NCI-H446 (cell line): ENCODE measurements at regions not wholly inside any gene's neighbourhood (a gene's known extent, or its start where the extent isn't known, plus 50 kb on each side); places are given as distances from the start of the nearest gene placed in this dataset.
"Not testable (repeated sequence)": the region's sequence is repeated elsewhere in the genome, so short reads cannot be mapped to it uniquely, and the experiment has no call there.

Source experiments
- DNase-seq, 2 experiments: peaks; one replicate each; lab custom pipeline; 2025; lab: John Stamatoyannopoulos, UW

GRCh38 chr14:34097644-34098043, 146.8 kb upstream of the EGLN3 start:
- no peak for DNase-seq

DNA sequence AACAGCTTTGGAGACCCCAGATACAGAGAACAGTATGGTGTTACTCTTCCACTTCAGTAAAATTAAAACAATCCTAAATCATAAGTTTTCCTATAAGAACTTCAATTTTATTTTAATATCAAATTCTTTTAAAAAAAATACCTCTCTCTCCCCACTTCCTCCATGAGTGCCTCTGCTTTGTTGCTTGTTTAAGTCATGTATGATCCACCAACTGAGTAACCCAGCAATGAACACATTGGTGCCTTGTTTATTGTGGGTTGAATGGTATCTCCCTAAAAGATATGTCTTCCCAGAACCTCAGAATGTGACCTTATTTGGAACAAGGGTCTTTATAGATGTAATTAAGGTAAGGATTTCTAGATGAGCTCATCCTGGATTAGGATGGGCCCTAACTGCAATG, 143.5 kb upstream of the EGLN3 start:
- DNase-seq: no peak

DNA sequence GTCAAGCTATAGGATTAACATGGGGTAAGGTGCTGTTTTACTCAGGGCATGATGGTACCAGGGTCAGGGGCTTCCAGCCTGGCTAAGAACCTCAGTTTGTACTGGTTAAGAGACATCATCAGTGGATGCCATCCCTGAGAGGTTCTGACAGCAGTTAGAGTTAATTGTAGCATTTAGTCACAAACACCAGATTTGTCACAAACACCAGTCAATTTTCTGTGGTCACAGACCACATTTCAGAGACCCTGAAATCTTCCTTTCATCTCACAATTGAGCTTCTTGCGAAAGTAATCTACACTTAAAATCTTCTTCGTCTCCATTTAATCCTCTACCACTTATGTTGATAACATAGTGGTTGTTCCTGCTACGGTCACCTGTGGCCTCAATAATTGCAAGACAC, 143.0 kb upstream of the EGLN3 start:
- DNase-seq: no peak

- no peak for DNase-seq
Observed at GRCh38 chr14:34090451-34090850, 139.6 kb upstream of the EGLN3 start.

DNA sequence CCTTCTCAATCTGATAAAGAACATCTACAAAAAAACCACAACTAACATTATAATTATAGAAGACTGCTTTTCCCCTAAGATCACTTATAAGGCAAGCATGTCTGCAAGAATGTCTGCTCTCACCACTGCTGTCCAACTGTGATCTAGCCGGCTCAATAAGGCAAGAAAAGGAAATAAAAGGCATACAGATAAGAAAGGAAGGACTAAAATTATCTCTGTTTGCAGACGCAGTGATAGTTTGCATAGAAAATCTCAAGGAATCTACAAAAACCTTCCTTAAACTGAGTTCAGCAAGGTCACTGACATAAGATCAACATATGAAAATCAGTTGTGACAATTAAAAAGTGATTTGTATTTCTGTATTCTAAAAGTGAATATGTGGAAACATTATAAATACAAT, 138.0 kb upstream of the EGLN3 start:
- DNase-seq: no peak

DNA sequence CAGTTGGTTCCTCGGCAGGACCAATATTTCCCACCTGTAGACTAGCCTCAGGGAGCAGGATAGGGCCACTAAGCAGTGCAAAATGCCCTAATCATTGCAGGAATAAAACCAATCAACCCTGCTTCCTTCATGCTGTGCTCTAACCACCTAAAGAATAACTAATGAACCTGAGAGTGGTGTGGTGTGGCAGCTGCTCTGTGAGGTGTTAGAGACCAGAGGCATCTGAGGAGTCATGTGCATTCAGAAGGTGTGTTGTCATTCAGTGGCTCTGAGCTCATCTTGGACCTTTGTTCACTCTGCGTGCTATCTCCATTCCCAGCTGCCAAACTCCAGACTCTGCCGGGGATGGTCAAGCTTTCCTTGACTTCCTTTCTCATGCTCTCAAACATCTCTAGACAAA, 136.7 kb upstream of the EGLN3 start:
- no peak for DNase-seq

DNA sequence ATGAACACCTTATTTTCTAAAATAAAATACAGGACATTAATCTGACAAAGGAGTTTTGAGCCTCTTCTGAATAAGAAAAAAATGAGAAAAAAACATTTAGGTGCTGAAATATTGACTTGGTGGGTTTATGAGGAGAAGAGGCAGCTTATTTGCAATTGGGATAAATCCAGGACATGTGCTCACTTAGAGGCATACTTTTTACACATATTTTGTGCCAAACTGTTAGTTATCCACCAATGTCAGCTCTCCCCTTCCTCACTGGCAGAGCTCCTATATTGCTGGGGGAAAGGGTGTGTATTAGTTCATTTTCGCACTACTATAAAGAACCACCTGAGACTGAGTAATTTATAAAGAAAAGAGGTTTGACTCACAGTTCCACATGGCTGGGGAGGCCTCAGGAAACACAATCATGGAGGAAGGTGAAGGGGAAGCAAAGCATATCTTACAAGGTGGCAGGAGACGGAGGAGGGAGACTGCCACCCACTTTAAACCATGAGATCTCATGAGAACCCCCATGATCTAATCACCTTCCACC, 135.4 kb upstream of the EGLN3 start:
- no peak for DNase-seq

GRCh38 chr14:34085695-34086094, 134.8 kb upstream of the EGLN3 start:
- DNase-seq: no peak

DNA sequence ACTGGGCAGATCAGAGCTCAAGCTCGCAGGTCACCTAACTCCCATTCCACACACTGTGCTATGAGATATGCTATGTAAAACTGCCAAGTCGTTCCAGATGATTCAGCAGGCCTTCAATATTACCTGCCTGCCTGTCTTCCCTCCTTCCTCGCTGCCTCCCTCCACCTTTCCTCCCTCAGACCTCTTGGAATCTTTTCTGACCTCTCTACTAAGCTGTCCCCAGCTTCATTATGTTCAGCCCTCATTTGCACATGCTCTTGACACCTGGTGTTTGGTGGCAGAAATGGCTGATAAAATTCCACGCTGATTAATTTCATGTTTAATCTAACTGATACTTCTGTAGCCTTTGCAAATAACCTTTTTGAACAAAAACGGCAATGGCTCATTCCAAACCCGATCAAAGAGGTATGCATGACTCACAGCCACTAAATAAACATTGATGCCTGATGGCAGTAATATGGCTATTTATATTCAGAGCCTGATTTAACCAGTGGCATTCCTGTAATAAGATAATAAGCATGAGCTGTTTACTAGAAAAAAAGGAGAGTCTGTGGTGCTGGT, 130.8 kb upstream of the EGLN3 start:
- peak in 1 of 2 experiments; percentile 41 for DNase-seq

DNA sequence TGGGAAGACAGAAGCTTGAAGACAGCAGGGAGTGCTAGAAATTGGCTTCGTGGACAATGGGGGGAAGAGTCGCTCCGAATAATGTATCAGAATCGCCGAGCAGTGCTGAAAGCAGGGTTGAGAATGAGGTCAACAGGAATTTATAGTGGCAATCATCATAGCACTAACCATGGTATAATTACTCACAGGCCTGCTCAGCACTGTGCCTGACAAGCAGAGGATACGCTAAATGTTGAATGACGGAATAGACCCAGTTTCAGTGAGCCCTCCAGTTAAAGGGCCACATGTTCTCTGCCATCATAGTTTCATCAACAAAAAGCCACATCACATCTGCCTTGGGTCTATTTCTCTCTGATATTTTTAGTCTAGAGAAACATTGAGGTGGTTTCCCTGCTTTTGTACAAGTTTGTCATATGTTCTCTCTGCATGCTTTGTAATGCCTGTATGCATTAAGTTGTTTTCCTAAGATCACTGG, 130.3 kb upstream of the EGLN3 start:
- DNase-seq: no peak

DNA sequence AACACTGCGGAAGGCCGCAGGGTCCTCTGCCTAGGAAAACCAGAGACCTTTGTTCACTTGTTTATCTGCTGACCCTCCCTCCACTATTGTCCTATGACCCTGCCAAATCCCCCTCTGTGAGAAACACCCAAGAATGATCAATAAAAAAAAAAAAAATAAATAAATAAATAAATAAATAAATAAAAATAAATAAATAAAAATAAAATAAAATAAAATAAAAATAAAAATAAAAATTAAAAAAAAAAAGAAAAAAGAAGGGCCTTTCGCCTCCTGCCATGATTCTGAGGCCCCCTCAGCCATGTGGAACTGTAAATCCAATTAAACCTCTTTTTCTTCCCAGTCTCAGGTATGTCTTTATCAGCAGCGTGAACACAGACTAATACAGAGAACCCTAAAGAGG, 128.8 kb upstream of the EGLN3 start:
- not testable (repeated sequence) for DNase-seq

DNA sequence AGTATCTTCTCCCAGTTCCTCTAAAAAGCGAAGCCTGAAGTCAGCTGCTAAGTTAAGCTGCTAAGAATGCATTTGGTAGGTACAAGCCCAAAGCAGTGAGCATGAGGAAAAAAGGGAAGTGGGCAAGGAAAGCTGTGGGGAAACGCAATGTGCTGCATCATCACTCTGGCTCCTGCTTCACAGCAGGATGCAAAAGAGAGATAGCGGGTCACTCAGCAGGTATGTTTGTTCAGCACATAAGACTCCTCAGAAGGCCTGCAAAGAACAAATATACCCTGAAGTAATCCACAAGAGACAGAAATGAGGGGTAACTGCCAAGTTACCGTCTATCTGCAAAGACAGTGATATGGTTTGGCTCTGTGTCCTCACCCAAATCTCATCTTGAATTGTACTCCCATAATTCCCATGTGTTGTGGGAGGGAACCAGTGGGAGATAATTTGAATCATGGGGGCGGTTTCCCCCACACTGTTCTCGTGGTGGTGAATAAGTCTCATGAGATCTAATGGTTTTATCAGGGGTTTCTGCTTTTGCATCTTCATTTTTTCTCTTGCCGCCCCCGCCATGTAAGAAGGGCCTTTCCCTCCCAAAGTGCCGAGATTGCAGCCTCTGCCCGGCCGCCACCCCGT, 127.4 kb upstream of the EGLN3 start:
- DNase-seq: no peak

DNA sequence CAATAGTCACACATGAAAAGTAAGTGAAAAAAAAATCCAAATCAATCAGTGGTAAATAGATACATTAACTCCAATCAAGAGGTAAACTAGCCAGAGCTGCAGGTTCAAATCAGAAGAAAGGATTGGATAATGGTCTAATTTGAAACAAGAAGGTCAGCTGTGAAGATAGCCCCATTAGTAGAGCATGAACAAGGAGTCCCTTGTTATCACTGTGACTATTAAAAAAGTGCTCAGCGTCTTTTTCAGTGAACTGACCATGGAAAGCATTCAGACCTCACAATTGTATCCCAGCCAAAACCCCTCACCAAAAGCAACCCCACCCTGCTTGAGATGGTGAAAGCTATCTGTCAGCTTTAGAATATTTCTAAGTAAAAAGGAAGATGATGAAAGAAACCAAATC, 125.0 kb upstream of the EGLN3 start:
- DNase-seq: no peak

DNA sequence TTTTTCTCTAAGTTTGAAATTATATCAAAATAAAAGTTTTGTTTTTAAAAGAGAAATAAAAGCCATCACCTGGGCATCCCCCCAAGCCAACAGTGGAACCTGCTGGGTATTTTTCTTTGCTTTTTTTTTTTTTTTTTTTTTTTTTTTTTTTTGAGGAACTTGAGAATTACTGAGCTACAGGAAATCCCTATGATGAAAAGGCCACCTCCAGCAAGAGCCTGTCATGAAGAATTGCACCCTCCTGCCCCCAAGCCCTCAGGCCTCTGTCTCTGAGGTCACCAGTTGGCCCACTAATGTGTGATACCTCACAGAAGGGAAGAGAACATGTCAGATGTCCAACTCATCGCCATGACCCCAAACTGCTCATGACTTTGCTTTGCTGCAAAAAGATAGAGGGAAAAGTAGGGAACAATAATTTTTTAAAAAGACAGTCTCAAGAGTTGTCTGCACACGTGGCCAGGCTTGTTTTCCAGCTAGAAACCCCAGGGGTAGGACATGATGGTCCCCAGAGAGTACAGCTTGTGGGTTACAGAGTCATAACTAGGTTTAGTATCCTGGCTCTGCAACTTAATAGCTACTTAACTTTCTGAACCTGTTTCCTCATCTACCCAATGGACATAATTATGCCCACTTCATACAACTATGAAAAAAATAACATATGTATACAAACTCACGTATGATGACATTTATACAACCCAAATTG, 124.3 kb upstream of the EGLN3 start:
- DNase-seq: no peak

GRCh38 chr14:34072921-34073320, 122.0 kb upstream of the EGLN3 start:
- DNase-seq: no peak

GRCh38 chr14:34072401-34072800, 121.5 kb upstream of the EGLN3 start:
- no peak for DNase-seq

DNA sequence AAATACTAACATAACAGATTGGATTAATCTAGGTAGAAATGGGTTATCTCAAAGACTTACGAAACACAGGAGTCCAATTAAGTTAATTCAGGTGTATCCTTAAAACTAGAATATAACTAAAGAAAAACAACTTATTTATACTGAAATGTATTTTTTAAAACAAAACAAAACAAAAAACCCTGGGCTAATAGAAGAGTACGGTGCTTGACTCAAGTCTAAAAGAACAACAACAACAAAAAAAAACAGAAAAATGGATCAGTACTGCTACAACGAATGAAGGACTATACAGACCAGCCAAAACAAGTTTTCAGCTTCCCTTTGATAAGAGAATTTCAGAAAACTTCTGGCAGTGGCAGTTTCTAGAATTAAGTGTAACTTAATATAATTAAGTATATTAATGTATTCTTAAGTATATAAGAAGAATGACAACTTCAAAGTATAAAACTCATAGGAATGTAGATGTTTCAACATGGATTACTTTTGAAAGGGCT, 120.1 kb upstream of the EGLN3 start:
- DNase-seq: no peak

GRCh38 chr14:34069854-34070582, 119.1 kb upstream of the EGLN3 start:
- no peak for DNase-seq

DNA sequence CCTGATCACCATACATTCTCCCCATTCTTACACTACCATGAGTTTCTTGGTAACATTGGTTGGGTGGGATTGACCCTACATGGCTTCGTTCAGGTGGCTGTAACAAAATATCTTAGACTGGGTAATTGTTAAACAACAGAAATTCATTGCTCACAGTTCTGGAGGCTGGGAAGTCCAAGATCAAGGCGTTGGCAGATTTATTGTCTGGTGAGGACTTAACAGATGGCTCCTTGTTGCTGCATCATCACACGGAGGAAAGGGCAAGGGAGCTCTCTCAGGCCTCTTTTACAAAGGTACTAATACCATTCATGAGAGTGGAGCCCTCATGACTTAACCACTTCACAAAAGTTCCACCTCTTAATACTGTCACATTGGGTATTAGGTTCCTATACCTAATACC, 116.7 kb upstream of the EGLN3 start:
- no peak for DNase-seq

DNA sequence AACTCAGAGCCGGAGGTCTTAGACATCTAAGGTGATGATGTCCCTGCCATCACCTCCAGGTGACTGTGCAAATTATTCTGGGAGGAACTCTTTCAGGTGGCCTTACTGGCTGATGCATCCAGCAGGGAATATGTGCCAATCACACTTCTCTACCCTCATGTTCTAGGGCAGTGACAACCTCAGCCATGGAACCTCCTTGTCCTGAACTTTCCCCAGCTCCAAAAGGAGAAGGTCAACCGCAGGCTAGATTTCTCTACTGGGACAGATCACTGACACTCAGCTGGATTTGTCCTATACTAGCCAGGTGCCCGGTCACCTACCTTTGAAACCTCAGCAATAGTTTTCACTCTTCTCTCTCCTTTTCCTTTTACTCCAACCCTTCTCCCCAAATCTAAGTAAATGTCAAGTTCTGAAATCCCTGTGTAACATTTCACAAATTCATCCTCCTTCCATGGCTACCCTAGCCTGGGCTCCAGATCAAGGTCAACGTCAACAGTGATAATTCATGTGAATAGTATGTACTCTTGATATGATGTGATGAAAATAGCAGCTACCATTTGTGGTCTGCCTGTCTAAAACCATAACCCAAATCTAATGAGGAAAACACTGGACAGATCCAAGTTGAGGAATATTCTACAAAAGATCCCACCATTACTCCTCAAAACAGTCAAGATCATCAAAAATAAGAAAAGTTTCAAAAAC, 115.0 kb upstream of the EGLN3 start:
- no peak for DNase-seq

GRCh38 chr14:34065236-34065635, 114.4 kb upstream of the EGLN3 start:
- DNase-seq: no peak

DNA sequence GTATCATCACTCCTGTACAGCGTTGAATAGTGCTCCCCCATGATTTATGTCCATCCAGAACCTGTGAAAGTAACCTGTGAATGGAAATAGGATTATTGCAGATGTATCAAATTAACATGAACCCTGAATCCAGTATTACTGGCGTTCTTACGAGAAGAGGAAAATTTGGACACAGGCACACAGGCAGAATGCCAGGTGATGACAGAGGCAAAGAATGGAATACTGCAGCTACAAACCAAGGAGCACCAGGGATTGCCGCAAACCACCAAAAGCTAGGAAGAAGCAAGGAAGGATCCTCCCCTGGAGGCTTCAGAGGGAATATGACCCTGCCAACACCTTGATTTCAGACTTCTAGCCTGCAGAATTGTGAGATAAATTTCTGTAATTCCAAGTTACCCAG, 113.5 kb upstream of the EGLN3 start:
- peak; percentile 25 to 59 for DNase-seq
